Prostate gland (tissue), 2 donors: ENCODE measurements at regions not wholly inside any gene's neighbourhood (a gene's known extent, or its start where the extent isn't known, plus 50 kb on each side); places are given as distances from the start of the nearest gene placed in this dataset.

ENCODE experiments used
- POLR2A ChIP-seq: fragments of 450-650 bp; IDR thresholded peaks from one replicate; pipeline ENCODE4 v1.6.1; 2016; ENCODE audit warnings: antibody characterized with exemption, mild to moderate bottlenecking
- POLR2AphosphoS5 ChIP-seq: sonication (generic); formaldehyde crosslinking; IDR thresholded peaks from one replicate; pipeline ENCODE4 v1.6.1; 2017; ENCODE audit warnings: antibody characterized with exemption
- TF ChIP-seq, protein P1 (sequence below), 4 experiments: fragments of 200-600 bp in 2 of 4; fragments of 450-650 bp in 2 of 4; sonication (generic) in 2 of 4; IDR thresholded peaks; 1 replicate in 3 of 4; 2 replicates in 1 of 4; pipeline ENCODE4 v1.5.1; 2016 to 2019; ENCODE audit warnings: antibody characterized with exemption in 4 of 4, mild to moderate bottlenecking in 2 of 4, moderate library complexity in 2 of 4

DNA sequence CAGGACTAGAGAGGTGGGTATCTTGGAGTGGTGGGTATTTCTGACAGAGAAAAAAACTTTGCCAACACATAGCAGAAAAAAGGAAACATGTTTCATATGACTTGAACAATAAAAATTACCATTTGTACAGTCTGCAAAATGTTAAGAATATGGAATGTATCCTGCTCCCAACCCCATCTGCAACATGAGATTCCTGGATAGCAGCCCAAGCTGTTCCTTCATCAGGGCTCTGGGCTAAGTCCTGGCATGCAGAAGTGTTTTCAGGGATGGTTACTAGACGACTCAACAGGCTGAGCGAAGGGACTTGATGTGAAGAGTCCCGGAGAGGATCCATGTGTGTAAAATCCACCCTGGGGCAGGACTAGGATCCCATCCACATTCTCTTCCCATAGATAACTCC lies 121.0 kb upstream of the IRX3 start:
- no peak for TF ChIP-seq POLR2A
- TF ChIP-seq, protein P1, sequence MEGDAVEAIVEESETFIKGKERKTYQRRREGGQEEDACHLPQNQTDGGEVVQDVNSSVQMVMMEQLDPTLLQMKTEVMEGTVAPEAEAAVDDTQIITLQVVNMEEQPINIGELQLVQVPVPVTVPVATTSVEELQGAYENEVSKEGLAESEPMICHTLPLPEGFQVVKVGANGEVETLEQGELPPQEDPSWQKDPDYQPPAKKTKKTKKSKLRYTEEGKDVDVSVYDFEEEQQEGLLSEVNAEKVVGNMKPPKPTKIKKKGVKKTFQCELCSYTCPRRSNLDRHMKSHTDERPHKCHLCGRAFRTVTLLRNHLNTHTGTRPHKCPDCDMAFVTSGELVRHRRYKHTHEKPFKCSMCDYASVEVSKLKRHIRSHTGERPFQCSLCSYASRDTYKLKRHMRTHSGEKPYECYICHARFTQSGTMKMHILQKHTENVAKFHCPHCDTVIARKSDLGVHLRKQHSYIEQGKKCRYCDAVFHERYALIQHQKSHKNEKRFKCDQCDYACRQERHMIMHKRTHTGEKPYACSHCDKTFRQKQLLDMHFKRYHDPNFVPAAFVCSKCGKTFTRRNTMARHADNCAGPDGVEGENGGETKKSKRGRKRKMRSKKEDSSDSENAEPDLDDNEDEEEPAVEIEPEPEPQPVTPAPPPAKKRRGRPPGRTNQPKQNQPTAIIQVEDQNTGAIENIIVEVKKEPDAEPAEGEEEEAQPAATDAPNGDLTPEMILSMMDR (IDR thresholded peaks at IDR 0.05): no peak
- TF ChIP-seq POLR2AphosphoS5: no peak
